ENCODE measurements at regions not wholly inside any gene's neighbourhood (a gene's known extent, or its start where the extent isn't known, plus 50 kb on each side); places are given as distances from the start of the nearest gene placed in this dataset.

DNA sequence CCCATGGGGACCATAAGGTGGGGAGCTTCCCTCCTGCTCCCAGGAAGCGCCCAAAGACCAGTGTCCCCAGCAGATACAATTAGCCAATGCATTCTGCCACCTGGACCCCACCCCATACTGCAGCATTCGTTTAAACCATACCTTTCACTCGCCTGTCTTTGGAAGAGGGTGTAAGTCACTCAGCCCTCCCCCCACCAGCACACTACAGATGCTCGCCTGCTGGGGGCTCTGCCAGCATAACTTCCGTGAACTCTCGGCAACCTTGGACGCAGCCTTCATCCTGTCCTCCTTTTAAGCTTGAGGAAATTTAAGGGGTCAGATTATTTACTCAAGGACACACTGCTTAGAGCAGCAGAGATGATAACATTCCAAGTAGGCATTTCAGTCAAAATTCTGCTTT is 94.4 kb upstream of the NAA20 start:
- Mint-ChIP-seq H3K4me3 (ENCODE audit: unreplicated experiment) (no peak overlapping the region), H3K36me3 (ENCODE audit: unreplicated experiment) (peaks cover 5% of the 10 kb centered on the region), H3K9me3 (ENCODE audit: unreplicated experiment) (no peaks in the 10 kb centered on the region), H3K4me1 (ENCODE audit: unreplicated experiment) (no peaks in the 10 kb centered on the region), H3K27ac (ENCODE audit: unreplicated experiment) (no peak overlapping the region), H3K27me3 (ENCODE audit: unreplicated experiment) (no peaks in the 10 kb centered on the region)
- TF ChIP-seq, protein P1, sequence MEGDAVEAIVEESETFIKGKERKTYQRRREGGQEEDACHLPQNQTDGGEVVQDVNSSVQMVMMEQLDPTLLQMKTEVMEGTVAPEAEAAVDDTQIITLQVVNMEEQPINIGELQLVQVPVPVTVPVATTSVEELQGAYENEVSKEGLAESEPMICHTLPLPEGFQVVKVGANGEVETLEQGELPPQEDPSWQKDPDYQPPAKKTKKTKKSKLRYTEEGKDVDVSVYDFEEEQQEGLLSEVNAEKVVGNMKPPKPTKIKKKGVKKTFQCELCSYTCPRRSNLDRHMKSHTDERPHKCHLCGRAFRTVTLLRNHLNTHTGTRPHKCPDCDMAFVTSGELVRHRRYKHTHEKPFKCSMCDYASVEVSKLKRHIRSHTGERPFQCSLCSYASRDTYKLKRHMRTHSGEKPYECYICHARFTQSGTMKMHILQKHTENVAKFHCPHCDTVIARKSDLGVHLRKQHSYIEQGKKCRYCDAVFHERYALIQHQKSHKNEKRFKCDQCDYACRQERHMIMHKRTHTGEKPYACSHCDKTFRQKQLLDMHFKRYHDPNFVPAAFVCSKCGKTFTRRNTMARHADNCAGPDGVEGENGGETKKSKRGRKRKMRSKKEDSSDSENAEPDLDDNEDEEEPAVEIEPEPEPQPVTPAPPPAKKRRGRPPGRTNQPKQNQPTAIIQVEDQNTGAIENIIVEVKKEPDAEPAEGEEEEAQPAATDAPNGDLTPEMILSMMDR (IDR thresholded peaks at IDR 0.05) = no peak
- DNase-seq (ENCODE audit: extremely low spot score, unreplicated experiment) = no peak

DNA sequence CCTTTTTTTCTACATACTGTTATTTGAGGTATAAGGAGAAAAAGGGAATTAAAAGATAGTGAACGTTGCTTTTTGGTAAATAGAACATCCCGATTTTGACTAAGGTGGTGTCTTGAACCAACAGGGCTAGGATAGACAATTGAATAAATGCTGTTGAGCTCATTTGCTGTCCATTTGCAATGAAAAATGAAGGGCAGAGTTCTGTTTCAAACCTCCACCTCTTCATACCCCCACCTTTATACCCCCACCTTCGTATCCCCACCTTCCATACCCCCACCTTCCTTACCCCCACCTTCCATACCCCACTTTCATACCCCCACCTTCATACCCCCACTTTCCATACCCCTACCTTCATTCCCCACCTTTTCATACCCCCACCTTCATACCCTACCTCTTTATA is 93.4 kb upstream of the NAA20 start:
- TF ChIP-seq, protein P1 (IDR thresholded peaks at IDR 0.05) = no peak
- no peak for DNase-seq (ENCODE audit: extremely low spot score, unreplicated experiment)
- Mint-ChIP-seq H3K36me3 (ENCODE audit: unreplicated experiment) (peaks cover 5% of the 10 kb centered on the region), H3K27me3 (ENCODE audit: unreplicated experiment) (no peaks in the 10 kb centered on the region), H3K4me3 (ENCODE audit: unreplicated experiment) (no peak overlapping the region), H3K4me1 (ENCODE audit: unreplicated experiment) (peaks cover 2% of the 10 kb centered on the region), H3K27ac (ENCODE audit: unreplicated experiment) (no peak overlapping the region), H3K9me3 (ENCODE audit: unreplicated experiment) (no peaks in the 10 kb centered on the region)

DNA sequence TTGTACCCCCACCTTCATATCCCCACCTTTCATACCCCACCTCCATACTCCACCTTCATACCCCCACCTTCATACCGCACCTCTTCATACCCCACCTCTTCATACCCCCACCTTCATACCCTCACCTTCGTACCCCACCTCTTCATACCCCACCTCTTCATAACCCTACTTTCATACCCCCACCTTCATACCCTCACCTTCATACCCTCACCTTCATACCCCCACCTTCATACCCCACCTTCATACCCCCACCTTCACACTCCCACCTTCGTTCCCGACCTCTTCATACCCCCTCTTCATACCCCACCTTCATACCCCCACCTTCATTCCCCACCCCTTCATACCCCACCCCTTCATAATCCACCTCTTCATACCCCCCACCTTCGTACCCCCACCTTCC is 92.9 kb upstream of the NAA20 start:
- H3K4me1 Mint-ChIP-seq (ENCODE audit: unreplicated experiment) = peaks cover 3% of the 10 kb centered on the region
- H3K4me3 Mint-ChIP-seq (ENCODE audit: unreplicated experiment) = no peak overlapping the region
- no peak for DNase-seq (ENCODE audit: extremely low spot score, unreplicated experiment)
- peaks cover 5% of the 10 kb centered on the region for H3K36me3 Mint-ChIP-seq (ENCODE audit: unreplicated experiment)
- no peaks in the 10 kb centered on the region for H3K27me3 Mint-ChIP-seq (ENCODE audit: unreplicated experiment)
- no peak overlapping the region for H3K27ac Mint-ChIP-seq (ENCODE audit: unreplicated experiment)
- TF ChIP-seq, protein P1 (IDR thresholded peaks at IDR 0.05) = no peak
- no peaks in the 10 kb centered on the region for H3K9me3 Mint-ChIP-seq (ENCODE audit: unreplicated experiment)

DNA sequence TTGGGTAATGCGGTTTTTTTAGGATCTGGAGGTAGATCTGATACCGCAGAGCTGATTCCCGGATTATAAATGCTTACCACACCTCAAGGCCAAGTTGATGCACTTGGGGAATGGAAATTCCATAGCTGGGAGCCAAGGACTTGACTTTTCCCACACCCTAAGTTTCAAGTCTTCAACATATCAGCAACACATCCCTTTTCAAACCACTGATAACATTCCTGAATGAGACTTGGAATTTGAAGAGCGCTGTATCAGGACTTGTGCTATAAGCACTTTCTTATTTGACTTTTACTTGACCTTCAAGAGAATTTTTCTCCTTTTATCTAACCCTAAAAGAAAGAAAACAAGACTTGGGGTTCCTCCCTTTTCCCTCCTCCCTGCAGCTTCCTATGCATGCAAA is 90.6 kb upstream of the NAA20 start:
- H3K9me3 Mint-ChIP-seq (ENCODE audit: unreplicated experiment) = no peaks in the 10 kb centered on the region
- TF ChIP-seq, protein P1 (IDR thresholded peaks at IDR 0.05) = no peak
- H3K36me3 Mint-ChIP-seq (ENCODE audit: unreplicated experiment) = no peaks in the 10 kb centered on the region
- no peak for DNase-seq (ENCODE audit: extremely low spot score, unreplicated experiment)
- no peak overlapping the region for H3K27ac Mint-ChIP-seq (ENCODE audit: unreplicated experiment)
- no peaks in the 10 kb centered on the region for H3K27me3 Mint-ChIP-seq (ENCODE audit: unreplicated experiment)
- H3K4me3 Mint-ChIP-seq (ENCODE audit: unreplicated experiment) = no peak overlapping the region
- peaks cover 3% of the 10 kb centered on the region for H3K4me1 Mint-ChIP-seq (ENCODE audit: unreplicated experiment)

DNA sequence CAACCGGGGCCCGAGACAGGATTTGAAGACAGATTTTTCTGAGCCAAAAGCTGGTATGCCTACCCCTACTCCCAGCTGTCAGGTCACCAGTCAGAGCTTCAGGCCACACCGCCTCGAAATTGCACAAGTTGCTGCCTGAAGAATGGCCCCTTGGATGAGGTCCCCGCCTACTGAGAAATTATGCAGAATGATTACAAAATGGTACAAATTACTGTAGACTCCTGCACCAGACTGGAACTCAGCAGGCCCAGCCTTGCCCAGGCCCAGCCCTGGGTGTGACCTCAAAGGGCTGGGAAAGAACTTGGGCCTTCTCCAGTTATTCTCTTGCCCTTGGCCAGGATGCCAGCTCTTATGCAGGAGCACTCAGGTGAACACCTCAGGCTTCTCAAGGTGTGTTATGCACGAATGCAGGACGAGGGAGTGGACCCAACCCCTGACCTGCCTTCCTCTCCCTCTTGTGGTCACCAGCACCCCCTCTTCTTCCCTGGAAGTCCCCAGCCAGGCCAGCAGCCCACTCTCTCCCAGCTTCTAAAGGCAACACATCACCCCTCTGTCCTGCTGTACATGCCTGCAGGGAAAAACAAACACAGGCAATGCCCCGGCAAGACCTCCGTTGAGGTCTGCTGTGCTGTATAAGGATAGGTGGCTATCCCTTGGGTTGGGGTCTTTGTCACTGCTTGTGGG is 88.7 kb upstream of the NAA20 start:
- no peaks in the 10 kb centered on the region for H3K27me3 Mint-ChIP-seq (ENCODE audit: unreplicated experiment)
- TF ChIP-seq, protein P1 (IDR thresholded peaks at IDR 0.05) = no peak
- H3K4me1 Mint-ChIP-seq (ENCODE audit: unreplicated experiment) = peaks cover 3% of the 10 kb centered on the region
- no peak for DNase-seq (ENCODE audit: extremely low spot score, unreplicated experiment)
- H3K27ac Mint-ChIP-seq (ENCODE audit: unreplicated experiment) = no peak overlapping the region
- H3K9me3 Mint-ChIP-seq (ENCODE audit: unreplicated experiment) = no peaks in the 10 kb centered on the region
- no peak overlapping the region for H3K4me3 Mint-ChIP-seq (ENCODE audit: unreplicated experiment)
- H3K36me3 Mint-ChIP-seq (ENCODE audit: unreplicated experiment) = no peaks in the 10 kb centered on the region

Data from osteocyte (in vitro differentiated cells).